WTC11 (cell line): ENCODE measurements at regions not wholly inside any gene's neighbourhood (a gene's known extent, or its start where the extent isn't known, plus 50 kb on each side); places are given as distances from the start of the nearest gene placed in this dataset.

ENCODE experiments used
- ATAC-seq: fragments of 200-7000 bp; cut with Tn5 transposase; 2 replicates; pipeline ENCODE4 v1.10.0; 2021; ENCODE audit warnings: mild to moderate bottlenecking, moderate library complexity
- CTCF ChIA-PET: fragments of 300-600 bp; sonication (Branson Sonifier 250); formaldehyde crosslinking; loops from one replicate; lab custom pipeline; 2021; ENCODE audit warnings: antibody characterized with exemption; lab: Charles Lee
- POLR2A ChIA-PET: fragments of 350-600 bp; sonication (Branson Sonifier 250); formaldehyde crosslinking; loops from one replicate; lab custom pipeline; 2021; ENCODE audit warnings: antibody characterized with exemption; lab: Charles Lee
- DNase-seq: peaks from one replicate; pipeline ENCODE4 v3.0.0; 2021; ENCODE audit warnings: low spot score
- H3K27ac Mint-ChIP-seq: 2 replicates; pipeline ENCODE4 v1.8.0; 2021; ENCODE audit warnings: mixed read lengths
- H3K27me3 Mint-ChIP-seq: 2 replicates; pipeline ENCODE4 v1.8.0; 2021; ENCODE audit warnings: low read depth, mild to moderate bottlenecking, moderate library complexity, mixed read lengths
- H3K36me3 Mint-ChIP-seq: 2 replicates; pipeline ENCODE4 v1.8.0; 2021; ENCODE audit warnings: mixed read lengths
- H3K4me1 Mint-ChIP-seq: 2 replicates; pipeline ENCODE4 v1.8.0; 2022; ENCODE audit warnings: mixed read lengths
- H3K4me3 Mint-ChIP-seq: 2 replicates; pipeline ENCODE4 v1.8.0; 2021; ENCODE audit warnings: mild to moderate bottlenecking, moderate library complexity, mixed read lengths
- H3K9me3 Mint-ChIP-seq: 2 replicates; pipeline ENCODE4 v1.8.0; 2021; ENCODE audit warnings: mixed read lengths
- AR ChIP-seq: fragments of 250-450 bp; sonication (Bioruptor Pico); IDR thresholded peaks from 2 replicates; pipeline ENCODE4 v1.9.0; 2021; ENCODE audit warnings: mild to moderate bottlenecking
- E2F1 ChIP-seq: sonication (generic); formaldehyde crosslinking; IDR thresholded peaks from 2 replicates; pipeline ENCODE4 v1.8.0; 2022; ENCODE audit warnings: mild to moderate bottlenecking, missing genetic modification reagents
- E2F4 ChIP-seq: sonication (generic); formaldehyde crosslinking; IDR thresholded peaks from 2 replicates; pipeline ENCODE4 v1.8.1; 2022; ENCODE audit warnings: low read depth, mild to moderate bottlenecking, moderate library complexity, missing genetic modification reagents, borderline replicate concordance
- ELF4 ChIP-seq: sonication (generic); formaldehyde crosslinking; IDR thresholded peaks from 2 replicates; pipeline ENCODE4 v1.8.1; 2022; ENCODE audit warnings: low read depth, mild to moderate bottlenecking, moderate library complexity, missing genetic modification reagents
- FOXP1 ChIP-seq: sonication (generic); formaldehyde crosslinking; IDR thresholded peaks from 2 replicates; pipeline ENCODE4 v1.8.0; 2022; ENCODE audit warnings: missing genetic modification reagents, mild to moderate bottlenecking, moderate library complexity, borderline replicate concordance
- GABPB1 ChIP-seq: sonication (generic); formaldehyde crosslinking; IDR thresholded peaks from 2 replicates; pipeline ENCODE4 v1.8.1; 2023; ENCODE audit warnings: mild to moderate bottlenecking, missing genetic modification reagents
- GTF2I ChIP-seq: fragments of 250-450 bp; sonication (Bioruptor Pico); conservative IDR thresholded peaks from 2 replicates; pipeline ENCODE4 v1.4.0; 2021; ENCODE audit warnings: mild to moderate bottlenecking
- HMGA2 ChIP-seq: fragments of 250-450 bp; sonication (Bioruptor Pico); IDR thresholded peaks from 2 replicates; pipeline ENCODE4 v1.4.0; 2021; ENCODE audit warnings: mild to moderate bottlenecking, moderate library complexity
- IRF2 ChIP-seq: sonication (generic); formaldehyde crosslinking; IDR thresholded peaks from 2 replicates; pipeline ENCODE4 v1.8.0; 2022; ENCODE audit warnings: low read depth, missing genetic modification reagents, borderline replicate concordance
- MLX ChIP-seq: sonication (generic); formaldehyde crosslinking; IDR thresholded peaks from 2 replicates; pipeline ENCODE4 v1.8.1; 2023; ENCODE audit warnings: mild to moderate bottlenecking, missing genetic modification reagents, moderate library complexity
- MYBL2 ChIP-seq: sonication (generic); formaldehyde crosslinking; IDR thresholded peaks from 2 replicates; pipeline ENCODE4 v1.8.1; 2023; ENCODE audit warnings: mild to moderate bottlenecking, moderate library complexity, missing genetic modification reagents
- NFATC4 ChIP-seq: fragments of 250-450 bp; sonication (Bioruptor Pico); IDR thresholded peaks from 2 replicates; pipeline ENCODE4 v1.9.0; 2021; ENCODE audit warnings: mild to moderate bottlenecking
- SMAD3 ChIP-seq: sonication (generic); formaldehyde crosslinking; IDR thresholded peaks from 2 replicates; pipeline ENCODE4 v1.8.0; 2022; ENCODE audit warnings: missing genetic modification reagents, mild to moderate bottlenecking, borderline replicate concordance
- ZBTB21 ChIP-seq: sonication (generic); formaldehyde crosslinking; IDR thresholded peaks from 2 replicates; pipeline ENCODE4 v1.8.1; 2023; ENCODE audit warnings: mild to moderate bottlenecking, missing genetic modification reagents, borderline replicate concordance
- ZMAT4 ChIP-seq: fragments of 250-450 bp; sonication (Bioruptor Pico); IDR thresholded peaks from 2 replicates; pipeline ENCODE4 v1.9.0; 2021; ENCODE audit warnings: mild to moderate bottlenecking
- ZNF219 ChIP-seq: sonication (generic); formaldehyde crosslinking; IDR thresholded peaks from 2 replicates; pipeline ENCODE4 v1.8.0; 2023; ENCODE audit warnings: missing genetic modification reagents, mild to moderate bottlenecking, borderline replicate concordance
- ZNF317 ChIP-seq: sonication (generic); formaldehyde crosslinking; IDR thresholded peaks from 2 replicates; pipeline ENCODE4 v1.8.1; 2023; ENCODE audit warnings: low read depth, mild to moderate bottlenecking, moderate library complexity, missing genetic modification reagents, borderline replicate concordance
- ZNF416 ChIP-seq: fragments of 250-450 bp; sonication (Bioruptor Pico); IDR thresholded peaks from 2 replicates; pipeline ENCODE4 v1.9.0; 2021; ENCODE audit warnings: mild to moderate bottlenecking, inconsistent platforms
- ZNF423 ChIP-seq: fragments of 250-450 bp; sonication (Bioruptor Pico); IDR thresholded peaks from 2 replicates; pipeline ENCODE4 v2.1.2; 2022; ENCODE audit warnings: mild to moderate bottlenecking, moderate library complexity
- TF ChIP-seq, protein P1 (sequence below): sonication (generic); formaldehyde crosslinking; IDR thresholded peaks from 2 replicates; pipeline ENCODE4 v1.8.1; 2022; ENCODE audit warnings: mild to moderate bottlenecking, missing genetic modification reagents, moderate library complexity, borderline replicate concordance
- TF ChIP-seq, protein P2 (sequence below): sonication (generic); formaldehyde crosslinking; IDR thresholded peaks from 2 replicates; pipeline ENCODE4 v1.8.0; 2023; ENCODE audit warnings: missing genetic modification reagents
- TF ChIP-seq, protein P3 (sequence below): sonication (generic); formaldehyde crosslinking; IDR thresholded peaks from 2 replicates; pipeline ENCODE4 v1.8.1; 2023; ENCODE audit warnings: mild to moderate bottlenecking, missing genetic modification reagents, moderate library complexity
- TF ChIP-seq, protein P4 (sequence below): fragments of 250-450 bp; sonication (Bioruptor Pico); IDR thresholded peaks from 2 replicates; pipeline ENCODE4 v1.8.0; 2021; ENCODE audit warnings: mild to moderate bottlenecking

DNA sequence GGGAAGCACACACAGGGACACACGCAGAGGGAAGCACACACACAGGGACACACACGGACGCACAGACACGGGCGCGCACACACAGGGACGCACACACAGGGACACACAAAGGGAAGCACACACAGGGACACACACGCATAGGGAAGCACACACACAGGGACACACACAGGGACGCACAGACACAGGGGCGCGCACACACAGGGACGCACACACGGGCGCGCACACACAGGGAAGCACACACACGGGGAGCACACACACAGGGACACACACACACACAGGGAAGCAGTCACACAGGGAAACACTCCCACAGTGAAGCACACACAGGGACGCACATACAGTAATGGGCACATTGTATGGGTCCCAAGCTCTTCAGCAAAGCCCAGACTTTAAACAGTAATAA lies 685.3 kb downstream of the TRIML1 start (continued):
- no peak for TF ChIP-seq ZNF219 (CRISPR knock-in tag)
- no peak for TF ChIP-seq ZNF416
- TF ChIP-seq E2F4 (CRISPR knock-in tag) = no peak
- TF ChIP-seq MYBL2 (CRISPR knock-in tag) = no peak
- no peak for TF ChIP-seq GABPB1 (CRISPR knock-in tag)
- no peak for TF ChIP-seq ZBTB21 (CRISPR knock-in tag)
- TF ChIP-seq ZMAT4 (CRISPR knock-in tag) = no peak
- no peak for TF ChIP-seq SMAD3 (CRISPR knock-in tag)
- no peak for TF ChIP-seq MLX (CRISPR knock-in tag)
- no peak for TF ChIP-seq GTF2I
- TF ChIP-seq, protein P1, sequence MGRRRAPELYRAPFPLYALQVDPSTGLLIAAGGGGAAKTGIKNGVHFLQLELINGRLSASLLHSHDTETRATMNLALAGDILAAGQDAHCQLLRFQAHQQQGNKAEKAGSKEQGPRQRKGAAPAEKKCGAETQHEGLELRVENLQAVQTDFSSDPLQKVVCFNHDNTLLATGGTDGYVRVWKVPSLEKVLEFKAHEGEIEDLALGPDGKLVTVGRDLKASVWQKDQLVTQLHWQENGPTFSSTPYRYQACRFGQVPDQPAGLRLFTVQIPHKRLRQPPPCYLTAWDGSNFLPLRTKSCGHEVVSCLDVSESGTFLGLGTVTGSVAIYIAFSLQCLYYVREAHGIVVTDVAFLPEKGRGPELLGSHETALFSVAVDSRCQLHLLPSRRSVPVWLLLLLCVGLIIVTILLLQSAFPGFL = no peak
- no peak for TF ChIP-seq IRF2 (CRISPR knock-in tag)

DNA sequence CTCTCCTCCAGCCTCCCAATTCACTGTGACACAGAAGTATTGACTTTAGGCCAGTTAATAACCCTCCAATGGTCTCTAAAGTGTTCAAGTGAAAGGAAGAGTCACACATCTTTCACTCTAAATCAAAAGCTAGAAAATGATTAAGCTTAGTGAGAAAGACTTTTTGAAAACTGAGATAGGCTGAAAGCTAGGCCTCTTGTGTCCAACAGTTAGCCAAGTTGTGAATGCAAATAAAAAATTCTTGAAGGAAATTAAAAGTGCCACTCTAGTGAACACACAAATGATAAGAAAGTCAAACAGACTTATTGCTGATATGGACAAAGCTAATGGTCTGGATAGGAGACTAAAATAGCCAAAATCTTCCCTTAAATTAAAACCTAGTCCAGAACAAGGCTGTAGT lies 687.2 kb downstream of the TRIML1 start:
- H3K4me1 Mint-ChIP-seq = no peaks in the 10 kb centered on the region
- CTCF ChIA-PET = no interaction called here
- no peaks in the 10 kb centered on the region for H3K27me3 Mint-ChIP-seq
- DNase-seq = no peak
- H3K36me3 Mint-ChIP-seq = no peaks in the 10 kb centered on the region
- ATAC-seq = no peak
- H3K27ac Mint-ChIP-seq = no peak overlapping the region
- no peak overlapping the region for H3K4me3 Mint-ChIP-seq
- no peak for TF ChIP-seq E2F1 (CRISPR knock-in tag)
- TF ChIP-seq, protein P2, sequence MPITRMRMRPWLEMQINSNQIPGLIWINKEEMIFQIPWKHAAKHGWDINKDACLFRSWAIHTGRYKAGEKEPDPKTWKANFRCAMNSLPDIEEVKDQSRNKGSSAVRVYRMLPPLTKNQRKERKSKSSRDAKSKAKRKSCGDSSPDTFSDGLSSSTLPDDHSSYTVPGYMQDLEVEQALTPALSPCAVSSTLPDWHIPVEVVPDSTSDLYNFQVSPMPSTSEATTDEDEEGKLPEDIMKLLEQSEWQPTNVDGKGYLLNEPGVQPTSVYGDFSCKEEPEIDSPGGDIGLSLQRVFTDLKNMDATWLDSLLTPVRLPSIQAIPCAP (CRISPR knock-in tag) = no peak
- POLR2A ChIA-PET = no interaction called here
- no peaks in the 10 kb centered on the region for H3K9me3 Mint-ChIP-seq

DNA sequence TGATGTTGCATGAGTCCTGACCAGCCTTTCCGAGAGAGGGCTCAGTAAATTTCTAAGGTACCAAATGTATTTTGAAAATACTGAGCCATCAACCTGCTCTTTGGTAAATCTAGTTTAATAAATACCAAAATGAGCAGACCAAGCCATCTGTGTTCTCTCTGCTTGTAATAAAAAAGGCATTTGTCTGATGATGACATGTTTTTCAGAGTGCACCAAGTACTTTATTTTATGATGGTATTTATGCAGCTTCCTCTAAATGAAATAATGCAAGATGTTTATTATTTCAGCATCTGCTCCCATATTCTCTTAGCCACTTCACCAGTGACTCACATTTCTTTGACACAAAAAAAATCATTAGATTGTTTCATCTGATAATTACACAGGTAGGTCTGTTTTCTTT lies 700.5 kb downstream of the TRIML1 start:
- H3K27me3 Mint-ChIP-seq = no peaks in the 10 kb centered on the region
- POLR2A ChIA-PET = no interaction called here
- no peaks in the 10 kb centered on the region; the same call in 1 of the 2 replicates for H3K9me3 Mint-ChIP-seq
- H3K4me3 Mint-ChIP-seq = no peak overlapping the region
- CTCF ChIA-PET = no interaction called here
- no peaks in the 10 kb centered on the region for H3K36me3 Mint-ChIP-seq
- no peak for ATAC-seq
- no peak for DNase-seq
- peaks cover 2% of the 10 kb centered on the region; the same call in 1 of the 2 replicates for H3K4me1 Mint-ChIP-seq
- H3K27ac Mint-ChIP-seq = no peak overlapping the region
- TF ChIP-seq ELF4 (CRISPR knock-in tag) (no peak), ZNF317 (CRISPR knock-in tag) (no peak), FOXP1 (CRISPR knock-in tag) (no peak), AR (CRISPR knock-in tag) (no peak), NFATC4 (CRISPR knock-in tag) (no peak), ZNF423 (no peak), HMGA2 (no peak)
- TF ChIP-seq, protein P3, sequence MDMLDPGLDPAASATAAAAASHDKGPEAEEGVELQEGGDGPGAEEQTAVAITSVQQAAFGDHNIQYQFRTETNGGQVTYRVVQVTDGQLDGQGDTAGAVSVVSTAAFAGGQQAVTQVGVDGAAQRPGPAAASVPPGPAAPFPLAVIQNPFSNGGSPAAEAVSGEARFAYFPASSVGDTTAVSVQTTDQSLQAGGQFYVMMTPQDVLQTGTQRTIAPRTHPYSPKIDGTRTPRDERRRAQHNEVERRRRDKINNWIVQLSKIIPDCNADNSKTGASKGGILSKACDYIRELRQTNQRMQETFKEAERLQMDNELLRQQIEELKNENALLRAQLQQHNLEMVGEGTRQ (CRISPR knock-in tag) = no peak
- TF ChIP-seq, protein P4, sequence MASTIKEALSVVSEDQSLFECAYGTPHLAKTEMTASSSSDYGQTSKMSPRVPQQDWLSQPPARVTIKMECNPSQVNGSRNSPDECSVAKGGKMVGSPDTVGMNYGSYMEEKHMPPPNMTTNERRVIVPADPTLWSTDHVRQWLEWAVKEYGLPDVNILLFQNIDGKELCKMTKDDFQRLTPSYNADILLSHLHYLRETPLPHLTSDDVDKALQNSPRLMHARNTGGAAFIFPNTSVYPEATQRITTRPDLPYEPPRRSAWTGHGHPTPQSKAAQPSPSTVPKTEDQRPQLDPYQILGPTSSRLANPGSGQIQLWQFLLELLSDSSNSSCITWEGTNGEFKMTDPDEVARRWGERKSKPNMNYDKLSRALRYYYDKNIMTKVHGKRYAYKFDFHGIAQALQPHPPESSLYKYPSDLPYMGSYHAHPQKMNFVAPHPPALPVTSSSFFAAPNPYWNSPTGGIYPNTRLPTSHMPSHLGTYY (CRISPR knock-in tag) = no peak
